ENCODE measurements at regions not wholly inside any gene's neighbourhood (a gene's known extent, or its start where the extent isn't known, plus 50 kb on each side); places are given as distances from the start of the nearest gene placed in this dataset.
"Not testable (repeated sequence)": the region's sequence is repeated elsewhere in the genome, so short reads cannot be mapped to it uniquely, and the experiment has no call there.

DNA sequence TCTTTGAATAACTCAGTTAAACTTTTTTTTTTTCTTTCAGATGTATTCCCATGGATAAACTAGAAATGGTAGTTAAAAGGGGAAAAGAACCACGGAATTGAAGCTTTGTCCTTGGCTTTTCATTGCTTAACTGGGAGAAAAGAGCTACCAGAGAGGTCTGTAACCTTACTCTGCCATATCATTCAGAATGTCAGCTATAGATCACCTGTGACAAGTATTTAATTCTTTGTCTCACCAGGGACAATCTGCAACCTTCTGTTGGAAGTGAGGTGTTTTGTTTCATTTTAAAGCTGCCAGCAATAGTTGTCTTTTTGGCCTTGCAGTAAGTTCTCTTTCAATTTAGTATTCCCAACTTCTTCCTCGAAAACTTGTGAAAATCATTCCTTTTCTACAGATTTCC, 618.4 kb downstream of the FRK start:
- 87% methylated on average over 2 of the region's 2 CpGs for WGBS
- H3K9me3 ChIP-seq (ENCODE audit: insufficient read depth, low read depth, low read length), result no peaks in the 10 kb centered on the region; the same call in 1 of the 2 replicates
- H3K9ac ChIP-seq (ENCODE audit: low read depth, low read length), result no peak overlapping the region
- H3K4me1 ChIP-seq (ENCODE audit: insufficient read depth, low read length), result peaks cover 5% of the 10 kb centered on the region; the same call in 1 of the 2 replicates
- no peaks in the 10 kb centered on the region for H3K27me3 ChIP-seq (ENCODE audit: insufficient read depth, low read length)
- H3K36me3 ChIP-seq (ENCODE audit: insufficient read depth, low read length), result no peaks in the 10 kb centered on the region
- no peak overlapping the region for H3K27ac ChIP-seq (ENCODE audit: low read depth, low read length)
- H3K4me3 ChIP-seq (ENCODE audit: low read length), result no peak overlapping the region

DNA sequence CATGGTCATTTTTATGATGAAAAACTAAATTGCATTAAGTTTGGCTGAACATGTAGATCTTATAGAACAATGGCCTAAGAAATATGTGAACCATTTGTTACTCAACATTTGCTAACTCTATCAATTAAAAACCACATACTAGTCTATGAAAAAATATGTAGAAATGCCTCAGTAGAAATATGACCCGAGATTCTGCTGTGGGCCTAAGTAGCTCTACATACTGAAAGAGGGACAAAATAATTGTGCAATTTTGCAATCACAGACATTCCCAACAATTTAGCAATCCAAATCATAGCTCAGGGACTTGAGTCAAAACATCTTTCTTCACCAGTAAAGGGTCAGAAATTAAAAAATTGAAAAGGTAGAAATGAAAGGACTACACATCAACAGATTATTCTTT, 619.0 kb downstream of the FRK start:
- no peak overlapping the region for H3K9ac ChIP-seq (ENCODE audit: low read depth, low read length)
- H3K36me3 ChIP-seq (ENCODE audit: insufficient read depth, low read length), result no peaks in the 10 kb centered on the region
- H3K27ac ChIP-seq (ENCODE audit: low read depth, low read length), result no peak overlapping the region
- H3K4me3 ChIP-seq (ENCODE audit: low read length), result no peak overlapping the region
- WGBS, result 100% methylated on average over 1 of the region's 1 CpG
- H3K27me3 ChIP-seq (ENCODE audit: insufficient read depth, low read length), result no peaks in the 10 kb centered on the region
- H3K9me3 ChIP-seq (ENCODE audit: insufficient read depth, low read depth, low read length), result no peaks in the 10 kb centered on the region; the same call in 1 of the 2 replicates
- peaks cover 5% of the 10 kb centered on the region; the same call in 1 of the 2 replicates for H3K4me1 ChIP-seq (ENCODE audit: insufficient read depth, low read length)

DNA sequence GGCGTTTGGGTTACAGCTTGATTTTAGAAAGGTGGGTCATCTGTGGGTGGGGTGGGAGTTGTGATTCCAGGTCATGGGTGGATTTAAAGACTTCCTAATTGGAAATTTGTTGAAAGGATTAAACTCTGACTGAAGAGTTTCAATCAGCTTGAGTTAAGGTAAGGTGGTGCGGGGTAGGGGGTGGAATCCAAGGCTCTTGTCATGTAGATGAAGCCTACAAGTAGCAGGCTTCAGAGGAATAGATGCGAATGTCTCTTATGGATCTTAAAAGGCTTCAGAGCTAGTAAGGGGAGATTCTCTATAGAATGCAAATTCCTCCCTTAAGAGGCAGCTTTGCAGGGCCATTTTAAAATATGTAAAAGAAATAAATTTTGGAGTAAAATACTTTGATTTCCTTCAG, 645.3 kb downstream of the FRK start:
- Histone ChIP-seq H3K27me3 (ENCODE audit: insufficient read depth, low read length) (no peaks in the 10 kb centered on the region), H3K27ac (ENCODE audit: low read depth, low read length) (peak overlapping the region; percentile 79), H3K4me3 (ENCODE audit: low read length) (peak overlapping the region; percentile 6; the same call in 1 of the 2 replicates), H3K9me3 (ENCODE audit: insufficient read depth, low read depth, low read length) (peaks cover 6% of the 10 kb centered on the region), H3K36me3 (ENCODE audit: insufficient read depth, low read length) (no peaks in the 10 kb centered on the region), H3K4me1 (ENCODE audit: insufficient read depth, low read length) (peaks cover 17% of the 10 kb centered on the region), H3K9ac (ENCODE audit: low read depth, low read length) (peak overlapping the region; percentile 26; the same call in 1 of the 2 replicates)
- under 1% methylated on average over 3 of the region's 3 CpGs for WGBS

DNA sequence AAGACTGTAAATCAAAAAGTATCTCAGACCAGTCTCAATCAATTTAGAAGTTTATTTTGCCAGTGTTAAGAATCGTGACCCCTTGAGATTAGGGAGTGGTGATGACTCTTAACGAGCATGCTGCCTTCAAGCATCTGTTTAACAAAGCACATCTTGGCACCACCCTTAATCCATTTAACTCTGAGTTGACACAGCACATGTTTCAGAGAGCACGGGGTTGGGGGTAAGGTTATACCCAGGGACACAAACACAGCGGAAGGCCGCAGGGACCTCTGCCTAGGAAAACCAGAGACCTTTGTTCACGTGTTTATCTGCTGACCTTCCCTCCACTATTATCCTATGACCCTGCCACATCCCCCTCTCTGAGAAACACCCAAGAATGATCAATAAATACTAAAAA, 645.8 kb downstream of the FRK start:
- not testable (repeated sequence) for H3K9me3 ChIP-seq (ENCODE audit: insufficient read depth, low read depth, low read length); H3K36me3 ChIP-seq (ENCODE audit: insufficient read depth, low read length); H3K27me3 ChIP-seq (ENCODE audit: insufficient read depth, low read length)
- Histone ChIP-seq H3K9ac (ENCODE audit: low read depth, low read length) (peak overlapping the region; percentile 26; the same call in 1 of the 2 replicates), H3K27ac (ENCODE audit: low read depth, low read length) (peak overlapping the region; percentile 79; the same call in 1 of the 2 replicates), H3K4me3 (ENCODE audit: low read length) (0 out of 2 replicates have a peak overlapping the region, but pooled peaks have one; percentile 5), H3K4me1 (ENCODE audit: insufficient read depth, low read length) (peaks cover 17% of the 10 kb centered on the region)
- WGBS, result 20% methylated on average over 6 of the region's 6 CpGs

DNA sequence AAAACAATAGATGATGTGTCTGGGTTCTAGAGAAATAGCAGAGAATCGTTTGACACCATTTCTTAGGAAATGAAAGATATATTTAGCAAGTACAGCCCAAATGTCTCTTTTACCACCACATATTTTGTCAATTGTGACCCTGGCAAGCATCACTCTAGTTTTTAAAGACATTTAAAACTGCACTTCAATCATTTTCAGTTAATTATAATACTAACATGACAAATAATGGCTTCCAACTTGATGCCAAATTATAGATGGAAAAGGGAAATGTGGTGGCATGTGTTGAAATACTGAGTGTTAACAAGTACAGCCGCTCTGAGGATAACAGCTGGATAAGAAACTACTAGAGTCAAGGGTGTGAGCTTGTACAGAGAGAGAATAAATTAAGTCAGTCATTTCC, 648.9 kb downstream of the FRK start:
- peaks cover 17% of the 10 kb centered on the region for H3K4me1 ChIP-seq (ENCODE audit: insufficient read depth, low read length)
- peaks cover 9% of the 10 kb centered on the region for H3K9me3 ChIP-seq (ENCODE audit: insufficient read depth, low read depth, low read length)
- WGBS, result 89% methylated on average over 2 of the region's 2 CpGs
- no peaks in the 10 kb centered on the region for H3K27me3 ChIP-seq (ENCODE audit: insufficient read depth, low read length)
- no peak overlapping the region for H3K9ac ChIP-seq (ENCODE audit: low read depth, low read length)
- no peak overlapping the region for H3K27ac ChIP-seq (ENCODE audit: low read depth, low read length)
- H3K4me3 ChIP-seq (ENCODE audit: low read length), result no peak overlapping the region
- no peaks in the 10 kb centered on the region for H3K36me3 ChIP-seq (ENCODE audit: insufficient read depth, low read length)

DNA sequence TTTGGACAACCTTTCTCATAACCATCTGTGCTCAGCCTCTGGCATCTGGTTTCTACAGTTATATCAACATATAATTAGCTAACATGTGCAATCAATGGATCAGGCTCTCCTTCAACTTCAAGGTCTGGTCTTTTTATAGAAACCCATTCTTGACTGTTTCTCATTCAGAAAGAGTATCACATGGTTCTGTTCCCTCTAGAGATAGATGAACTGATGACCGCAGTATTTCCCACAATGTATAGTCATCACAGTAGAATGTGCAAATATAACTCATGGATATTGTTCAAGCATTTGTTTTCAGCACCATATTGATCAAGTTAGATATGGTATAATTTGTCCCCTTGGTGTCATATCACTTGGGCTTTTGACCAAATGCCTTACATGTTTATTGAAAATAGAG, 656.2 kb downstream of the FRK start:
- WGBS, result 100% methylated on average over 1 of the region's 1 CpG
- Histone ChIP-seq H3K4me1 (ENCODE audit: insufficient read depth, low read length) (no peaks in the 10 kb centered on the region), H3K27me3 (ENCODE audit: insufficient read depth, low read length) (no peaks in the 10 kb centered on the region), H3K9me3 (ENCODE audit: insufficient read depth, low read depth, low read length) (no peaks in the 10 kb centered on the region; the same call in 1 of the 2 replicates), H3K4me3 (ENCODE audit: low read length) (no peak overlapping the region), H3K36me3 (ENCODE audit: insufficient read depth, low read length) (no peaks in the 10 kb centered on the region), H3K27ac (ENCODE audit: low read depth, low read length) (no peak overlapping the region), H3K9ac (ENCODE audit: low read depth, low read length) (no peak overlapping the region)

DNA sequence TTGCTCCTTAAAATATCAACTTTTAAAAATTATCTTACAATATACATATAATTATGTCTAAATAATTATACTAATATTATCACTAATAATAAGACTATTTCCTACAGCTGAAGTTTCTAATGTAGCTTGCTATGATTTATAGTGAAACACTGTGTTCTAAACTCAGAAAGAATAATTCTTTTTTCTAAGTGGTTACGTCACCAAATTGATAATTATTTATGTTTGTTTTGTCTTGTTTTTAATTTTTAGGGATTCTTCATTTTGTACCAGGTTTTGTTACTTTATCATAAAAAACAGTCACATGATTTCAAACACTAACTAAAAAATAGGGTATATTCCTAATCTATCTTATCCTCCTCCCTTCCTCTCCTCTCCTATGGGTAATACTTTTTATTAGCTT, 662.1 kb downstream of the FRK start:
- H3K36me3 ChIP-seq (ENCODE audit: insufficient read depth, low read length), result no peaks in the 10 kb centered on the region
- H3K27me3 ChIP-seq (ENCODE audit: insufficient read depth, low read length), result no peaks in the 10 kb centered on the region
- no peaks in the 10 kb centered on the region for H3K9me3 ChIP-seq (ENCODE audit: insufficient read depth, low read depth, low read length)
- H3K27ac ChIP-seq (ENCODE audit: low read depth, low read length), result no peak overlapping the region
- H3K4me3 ChIP-seq (ENCODE audit: low read length), result no peak overlapping the region
- H3K4me1 ChIP-seq (ENCODE audit: insufficient read depth, low read length), result no peaks in the 10 kb centered on the region
- WGBS, result no CpG with 5 or more reads among the region's 1 CpG
- H3K9ac ChIP-seq (ENCODE audit: low read depth, low read length), result no peak overlapping the region

DNA sequence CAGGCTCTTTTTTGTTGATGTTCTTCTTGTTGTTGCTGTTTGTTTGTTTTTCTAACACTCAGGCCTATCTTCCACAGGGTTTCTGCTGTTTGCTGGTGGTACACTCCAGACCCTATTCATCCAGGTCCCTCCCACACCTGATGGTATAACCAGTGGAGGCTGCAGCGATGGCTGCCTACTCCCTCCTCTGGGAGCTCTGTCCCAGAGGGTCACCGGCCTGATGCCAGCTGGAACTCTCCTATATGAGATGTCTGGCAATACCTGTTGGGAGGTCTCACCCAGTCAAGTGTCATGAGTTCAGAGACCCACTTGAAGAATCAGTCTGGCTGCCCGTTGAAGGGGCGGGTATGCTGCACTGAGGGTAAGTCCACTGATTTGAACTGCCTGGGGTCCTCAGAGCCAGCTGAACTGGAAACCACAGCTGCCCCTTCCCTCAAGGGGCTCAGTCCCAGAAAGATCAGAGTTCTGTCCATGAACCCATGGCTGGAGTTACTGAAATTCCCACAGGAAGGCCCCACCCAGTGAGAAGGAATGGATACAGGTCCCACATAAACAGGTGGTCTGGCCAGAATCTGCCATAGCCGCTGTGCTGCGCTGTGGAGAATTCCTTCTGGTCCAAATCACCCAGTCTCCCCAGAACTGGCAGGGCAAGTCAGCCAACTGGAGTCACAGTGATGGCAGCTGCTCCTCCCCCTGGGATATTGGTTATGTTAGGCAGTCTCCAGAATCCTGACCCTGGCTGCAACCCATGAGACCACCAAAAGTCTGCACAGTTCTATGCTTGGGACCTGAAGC, 664.4 kb downstream of the FRK start:
- no peak overlapping the region for H3K27ac ChIP-seq (ENCODE audit: low read depth, low read length)
- H3K4me1 ChIP-seq (ENCODE audit: insufficient read depth, low read length), result no peaks in the 10 kb centered on the region
- no peaks in the 10 kb centered on the region for H3K36me3 ChIP-seq (ENCODE audit: insufficient read depth, low read length)
- WGBS, result 97% methylated on average over 6 of the region's 6 CpGs
- H3K27me3 ChIP-seq (ENCODE audit: insufficient read depth, low read length), result no peaks in the 10 kb centered on the region
- H3K4me3 ChIP-seq (ENCODE audit: low read length), result no peak overlapping the region
- H3K9ac ChIP-seq (ENCODE audit: low read depth, low read length), result no peak overlapping the region
- H3K9me3 ChIP-seq (ENCODE audit: insufficient read depth, low read depth, low read length), result peaks cover 3% of the 10 kb centered on the region; the same call in 1 of the 2 replicates

DNA sequence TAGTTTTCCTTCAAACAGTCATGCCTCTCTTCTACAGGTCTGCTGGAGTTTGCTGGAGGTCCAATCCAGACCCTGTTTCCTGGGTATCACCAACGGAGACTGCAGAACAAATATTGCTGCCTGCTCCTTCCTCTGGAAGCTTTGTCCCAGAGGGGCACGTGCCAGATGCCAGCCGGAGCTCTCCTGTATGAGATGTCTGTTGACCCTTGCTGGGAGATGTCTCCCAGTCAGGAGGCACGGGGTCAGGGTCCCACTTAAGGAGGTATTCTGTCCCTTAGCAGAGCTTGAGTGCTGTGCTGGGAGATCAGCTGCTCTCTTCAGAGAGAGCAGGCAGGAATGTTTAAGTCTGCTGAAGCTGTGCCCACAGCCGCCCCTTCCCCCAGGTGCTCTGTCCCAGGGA, 666.9 kb downstream of the FRK start:
- Histone ChIP-seq H3K9me3 (ENCODE audit: insufficient read depth, low read depth, low read length) (peaks cover 3% of the 10 kb centered on the region; the same call in 1 of the 2 replicates), H3K9ac (ENCODE audit: low read depth, low read length) (no peak overlapping the region), H3K4me3 (ENCODE audit: low read length) (no peak overlapping the region), H3K27me3 (ENCODE audit: insufficient read depth, low read length) (no peaks in the 10 kb centered on the region), H3K27ac (ENCODE audit: low read depth, low read length) (no peak overlapping the region), H3K36me3 (ENCODE audit: insufficient read depth, low read length) (no peaks in the 10 kb centered on the region), H3K4me1 (ENCODE audit: insufficient read depth, low read length) (no peaks in the 10 kb centered on the region)
- WGBS, result 95% methylated on average over 5 of the region's 5 CpGs

DNA sequence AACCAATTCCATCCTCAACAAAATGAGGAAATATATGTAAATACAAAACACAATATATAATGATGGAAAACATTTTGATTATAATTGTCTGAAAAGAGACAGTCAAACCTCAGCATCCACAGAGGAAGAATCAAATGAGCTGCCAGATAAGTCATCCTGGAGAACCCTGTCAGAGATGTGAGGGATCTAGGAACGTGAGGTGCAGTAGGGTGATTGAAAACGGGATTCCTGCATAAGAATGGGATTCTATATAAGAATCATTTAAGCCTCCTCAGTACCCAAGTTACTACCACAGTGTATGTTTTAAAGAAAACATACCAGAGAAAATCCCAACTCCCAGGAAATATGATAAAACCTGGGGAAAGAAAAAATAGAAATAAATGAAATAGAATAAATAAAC, 690.5 kb downstream of the FRK start:
- H3K9me3 ChIP-seq (ENCODE audit: insufficient read depth, low read depth, low read length), result peaks cover 8% of the 10 kb centered on the region; the same call in 1 of the 2 replicates
- H3K27ac ChIP-seq (ENCODE audit: low read depth, low read length), result no peak overlapping the region
- H3K4me1 ChIP-seq (ENCODE audit: insufficient read depth, low read length), result peaks cover 6% of the 10 kb centered on the region; the same call in 1 of the 2 replicates
- WGBS, result 63% methylated on average over 1 of the region's 2 CpGs
- no peak overlapping the region for H3K4me3 ChIP-seq (ENCODE audit: low read length)
- no peaks in the 10 kb centered on the region for H3K36me3 ChIP-seq (ENCODE audit: insufficient read depth, low read length)
- no peak overlapping the region for H3K9ac ChIP-seq (ENCODE audit: low read depth, low read length)
- H3K27me3 ChIP-seq (ENCODE audit: insufficient read depth, low read length), result no peaks in the 10 kb centered on the region

DNA sequence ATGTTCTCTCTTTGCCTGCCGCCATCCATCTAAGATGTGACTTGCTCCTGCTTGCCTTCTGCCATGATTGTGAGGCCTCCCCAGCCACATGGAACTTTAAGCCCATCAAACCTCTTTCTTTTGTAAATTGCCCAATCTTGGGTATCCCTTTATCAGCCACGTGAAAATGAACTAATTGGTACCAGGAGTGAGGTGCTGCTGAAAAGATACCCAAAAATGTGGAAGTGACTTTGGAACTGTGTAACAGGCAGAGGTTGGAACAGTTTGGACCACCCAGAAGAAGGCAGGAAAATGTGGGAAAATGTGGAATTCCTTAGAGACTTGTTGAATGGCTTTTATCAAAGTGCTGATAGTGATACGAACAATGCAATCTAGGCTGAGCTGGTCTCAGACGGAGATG, 694.9 kb downstream of the FRK start:
- Histone ChIP-seq H3K27ac (ENCODE audit: low read depth, low read length) (no peak overlapping the region), H3K36me3 (ENCODE audit: insufficient read depth, low read length) (no peaks in the 10 kb centered on the region), H3K4me1 (ENCODE audit: insufficient read depth, low read length) (peaks cover 6% of the 10 kb centered on the region; the same call in 1 of the 2 replicates), H3K4me3 (ENCODE audit: low read length) (no peak overlapping the region), H3K9me3 (ENCODE audit: insufficient read depth, low read depth, low read length) (peaks cover 8% of the 10 kb centered on the region; the same call in 1 of the 2 replicates), H3K27me3 (ENCODE audit: insufficient read depth, low read length) (no peaks in the 10 kb centered on the region), H3K9ac (ENCODE audit: low read depth, low read length) (no peak overlapping the region)
- WGBS, result 94% methylated on average over 4 of the region's 4 CpGs
